ENCODE measurements at regions not wholly inside any gene's neighbourhood (a gene's known extent, or its start where the extent isn't known, plus 50 kb on each side); places are given as distances from the start of the nearest gene placed in this dataset.

- no peak overlapping the region for H3K4me2 ChIP-seq (ENCODE audit: low read length)
- no peak for DNase-seq (ENCODE audit: low spot score)
- no peaks in the 10 kb centered on the region for H3K9me2 ChIP-seq (ENCODE audit: insufficient read depth, low read length)
- H3K36me3 ChIP-seq (ENCODE audit: insufficient read depth, low read length), result no peaks in the 10 kb centered on the region
- BruUV-seq (replicated peaks), result no TSS peak
- intact Hi-C loops (cut with micrococcal nuclease; ENCODE audit: unreplicated experiment), result no loop called here
- no peak overlapping the region for H2AFZ ChIP-seq (ENCODE audit: low read length)
- ChIA-PET POLR2A (no interaction called here), CTCF (ENCODE audit: unreplicated experiment) (no interaction called here)
- no peak overlapping the region for H3K4me3 ChIP-seq (ENCODE audit: low read depth, low read length, poor library complexity, severe bottlenecking)
- TF ChIP-seq CTCF (conservative IDR thresholded peaks at IDR 0.05; ENCODE audit: low read length) (no peak), EZH2phosphoT487 (IDR thresholded peaks at IDR 0.05; ENCODE audit: borderline replicate concordance, low read depth, low read length) (no peak)
- H3K4me1 ChIP-seq (ENCODE audit: insufficient read depth, low read length, poor library complexity, severe bottlenecking), result no peaks in the 10 kb centered on the region
- H3K27ac ChIP-seq (ENCODE audit: low read depth, low read length, poor library complexity, severe bottlenecking), result no peak overlapping the region
- H3K9me3 ChIP-seq (ENCODE audit: low read length), result no peaks in the 10 kb centered on the region
- no peaks in the 10 kb centered on the region for H3K79me2 ChIP-seq (ENCODE audit: insufficient read depth, low read depth, low read length)
- H4K20me1 ChIP-seq (ENCODE audit: insufficient read depth, low read length), result no peaks in the 10 kb centered on the region
Observed at GRCh38 chr6:118400582-118400981, 147.5 kb upstream of the PLN start.

DNA sequence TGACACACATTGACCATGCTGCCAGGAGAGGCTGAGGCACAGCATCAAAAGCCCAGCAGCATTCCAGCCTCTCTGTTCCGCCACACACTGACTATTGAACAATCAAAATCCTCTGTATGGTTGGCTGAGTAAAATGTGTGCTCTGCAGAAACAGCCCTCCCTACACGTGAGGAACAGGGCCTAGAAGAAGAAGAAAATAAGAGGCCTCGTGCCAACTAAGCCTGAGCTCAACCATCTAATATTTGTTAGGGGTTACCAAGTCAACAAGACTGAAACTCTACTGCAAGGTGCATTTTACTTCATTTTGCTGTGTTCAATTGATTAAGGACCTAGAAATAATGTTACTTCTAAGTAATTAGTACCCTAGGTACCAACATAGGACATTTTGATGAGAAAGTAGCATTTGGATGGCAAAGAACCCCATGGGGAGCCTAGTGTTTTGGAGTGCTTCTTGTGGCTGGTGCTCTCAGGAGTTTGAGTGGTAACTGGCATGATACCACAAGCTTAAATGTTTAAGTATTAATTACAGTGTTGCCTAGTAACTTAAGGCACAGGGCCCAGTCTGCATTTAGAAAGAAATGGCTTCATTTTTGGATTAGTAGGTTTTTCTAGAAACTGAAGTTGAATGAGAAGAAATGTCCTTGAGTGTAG, 146.6 kb upstream of the PLN start:
- no peak overlapping the region for H3K27ac ChIP-seq (ENCODE audit: low read depth, low read length, poor library complexity, severe bottlenecking)
- H3K9me2 ChIP-seq (ENCODE audit: insufficient read depth, low read length), result no peaks in the 10 kb centered on the region
- H3K9me3 ChIP-seq (ENCODE audit: low read length), result no peaks in the 10 kb centered on the region
- H3K79me2 ChIP-seq (ENCODE audit: insufficient read depth, low read depth, low read length), result no peaks in the 10 kb centered on the region
- no peak overlapping the region for H3K4me3 ChIP-seq (ENCODE audit: low read depth, low read length, poor library complexity, severe bottlenecking)
- DNase-seq (ENCODE audit: low spot score), result no peak
- H2AFZ ChIP-seq (ENCODE audit: low read length), result no peak overlapping the region
- no TSS peak for BruUV-seq (replicated peaks)
- no peaks in the 10 kb centered on the region for H4K20me1 ChIP-seq (ENCODE audit: insufficient read depth, low read length)
- POLR2A ChIA-PET, result interaction anchor here (0.8 to 0.9 kb wide), 2 partner anchors 10 to 21 kb away, joined by 3 read pairs; no protein-coding TSS in a partner anchor
- CTCF ChIA-PET (ENCODE audit: unreplicated experiment), result no interaction called here
- TF ChIP-seq CTCF (conservative IDR thresholded peaks at IDR 0.05; ENCODE audit: low read length) (no peak), EZH2phosphoT487 (IDR thresholded peaks at IDR 0.05; ENCODE audit: borderline replicate concordance, low read depth, low read length) (no peak)
- no peaks in the 10 kb centered on the region for H3K36me3 ChIP-seq (ENCODE audit: insufficient read depth, low read length)
- no peak overlapping the region for H3K4me2 ChIP-seq (ENCODE audit: low read length)
- intact Hi-C loops (cut with micrococcal nuclease; ENCODE audit: unreplicated experiment), result no loop called here
- H3K4me1 ChIP-seq (ENCODE audit: insufficient read depth, low read length, poor library complexity, severe bottlenecking), result no peaks in the 10 kb centered on the region

GRCh38 chr6:118403036-118403435, 145.1 kb upstream of the PLN start:
- Histone ChIP-seq H3K4me3 (ENCODE audit: low read depth, low read length, poor library complexity, severe bottlenecking) (no peak overlapping the region), H3K4me1 (ENCODE audit: insufficient read depth, low read length, poor library complexity, severe bottlenecking) (no peaks in the 10 kb centered on the region), H3K4me2 (ENCODE audit: low read length) (no peak overlapping the region), H2AFZ (ENCODE audit: low read length) (no peak overlapping the region), H4K20me1 (ENCODE audit: insufficient read depth, low read length) (no peaks in the 10 kb centered on the region), H3K79me2 (ENCODE audit: insufficient read depth, low read depth, low read length) (no peaks in the 10 kb centered on the region), H3K9me3 (ENCODE audit: low read length) (no peaks in the 10 kb centered on the region), H3K9me2 (ENCODE audit: insufficient read depth, low read length) (no peaks in the 10 kb centered on the region), H3K36me3 (ENCODE audit: insufficient read depth, low read length) (no peaks in the 10 kb centered on the region), H3K27ac (ENCODE audit: low read depth, low read length, poor library complexity, severe bottlenecking) (no peak overlapping the region)
- TF ChIP-seq EZH2phosphoT487 (IDR thresholded peaks at IDR 0.05; ENCODE audit: borderline replicate concordance, low read depth, low read length), result no peak
- TF ChIP-seq CTCF (conservative IDR thresholded peaks at IDR 0.05; ENCODE audit: low read length), result no peak
- DNase-seq (ENCODE audit: low spot score), result no peak
- BruUV-seq (replicated peaks), result no TSS peak
- intact Hi-C loops (cut with micrococcal nuclease; ENCODE audit: unreplicated experiment), result no loop called here
- ChIA-PET CTCF (ENCODE audit: unreplicated experiment) (no interaction called here), POLR2A (interaction anchor here (0.8 to 1.6 kb wide), 2 partner anchors 11 to 59 kb away, joined by 3 read pairs; no protein-coding TSS in a partner anchor)

All from OCI-LY7 (cell line).